GM18499 (cell line): ENCODE measurements at regions not wholly inside any gene's neighbourhood (a gene's known extent, or its start where the extent isn't known, plus 50 kb on each side); places are given as distances from the start of the nearest gene placed in this dataset.
"Not testable (repeated sequence)": the region's sequence is repeated elsewhere in the genome, so short reads cannot be mapped to it uniquely, and the experiment has no call there.

Experiments
- ATAC-seq: cut with Tn5 transposase; IDR thresholded peaks from one replicate; pipeline ENCODE4 v1.9.1; 2021; ENCODE audit warnings: moderate number of reproducible peaks; ENCODE audit not compliant: insufficient read depth, unreplicated experiment

GRCh38 chr7:81399471-81399870 is 370.4 kb downstream of the HGF start:
- no peak for ATAC-seq

- ATAC-seq: no peak
These were observed 375.8 kb downstream of the HGF start for GRCh38 chr7:81394029-81394428.

GRCh38 chr7:81393018-81393417 is 376.8 kb downstream of the HGF start:
- no peak for ATAC-seq

GRCh38 chr7:81385370-81385769 is 384.5 kb downstream of the HGF start:
- no peak for ATAC-seq

- ATAC-seq: no peak
These were observed 386.0 kb downstream of the HGF start for GRCh38 chr7:81383846-81384245.

- not testable (repeated sequence) for ATAC-seq
These were observed 395.2 kb downstream of the HGF start for GRCh38 chr7:81374641-81375040.

- no peak for ATAC-seq
These were observed 399.0 kb downstream of the HGF start for GRCh38 chr7:81370822-81371221.

- ATAC-seq: no peak
These were observed 402.4 kb downstream of the HGF start for GRCh38 chr7:81367326-81367931.

GRCh38 chr7:81366546-81366945 is 403.3 kb downstream of the HGF start:
- no peak for ATAC-seq

- ATAC-seq: no peak
These were observed 408.0 kb downstream of the HGF start for GRCh38 chr7:81361769-81362312.

GRCh38 chr7:81355911-81356310 is 413.9 kb downstream of the HGF start:
- no peak for ATAC-seq

GRCh38 chr7:81349044-81349443 is 420.8 kb downstream of the HGF start:
- ATAC-seq: no peak

GRCh38 chr7:81339946-81340345 is 421.1 kb upstream of the SEMA3C start:
- no peak for ATAC-seq

- no peak for ATAC-seq
These were observed 414.7 kb upstream of the SEMA3C start for GRCh38 chr7:81333536-81333935.

- ATAC-seq: no peak
These were observed 414.2 kb upstream of the SEMA3C start for GRCh38 chr7:81333004-81333403.

- ATAC-seq: no peak
These were observed 412.5 kb upstream of the SEMA3C start for GRCh38 chr7:81331061-81332018.

- no peak for ATAC-seq
These were observed 411.3 kb upstream of the SEMA3C start for GRCh38 chr7:81330108-81330507.

GRCh38 chr7:81327468-81328266 is 408.8 kb upstream of the SEMA3C start:
- no peak for ATAC-seq

- ATAC-seq: no peak
These were observed 403.1 kb upstream of the SEMA3C start for GRCh38 chr7:81321949-81322348.

GRCh38 chr7:81317741-81318140 is 398.9 kb upstream of the SEMA3C start:
- ATAC-seq: no peak
